HFF-Myc (cell line): ENCODE measurements at regions not wholly inside any gene's neighbourhood (a gene's known extent, or its start where the extent isn't known, plus 50 kb on each side); places are given as distances from the start of the nearest gene placed in this dataset.

Experiments used
- DNase-seq: peaks from one replicate; pipeline ENCODE4 v3.0.0-alpha.2; 2011; ENCODE audit warnings: low read depth; ENCODE audit errors: extremely low read depth
- H3K4me3 ChIP-seq: replicated peaks from 2 replicates; pipeline ENCODE4 v1.5.1; 2011; ENCODE audit warnings: low read depth, mild to moderate bottlenecking, control low read depth, low read length
- TF ChIP-seq, protein P1 (sequence below): IDR thresholded peaks from 2 replicates; pipeline ENCODE4 v1.5.1; 2012; ENCODE audit warnings: mild to moderate bottlenecking, low read depth, low read length, control low read depth; ENCODE audit errors: missing control alignments

DNA sequence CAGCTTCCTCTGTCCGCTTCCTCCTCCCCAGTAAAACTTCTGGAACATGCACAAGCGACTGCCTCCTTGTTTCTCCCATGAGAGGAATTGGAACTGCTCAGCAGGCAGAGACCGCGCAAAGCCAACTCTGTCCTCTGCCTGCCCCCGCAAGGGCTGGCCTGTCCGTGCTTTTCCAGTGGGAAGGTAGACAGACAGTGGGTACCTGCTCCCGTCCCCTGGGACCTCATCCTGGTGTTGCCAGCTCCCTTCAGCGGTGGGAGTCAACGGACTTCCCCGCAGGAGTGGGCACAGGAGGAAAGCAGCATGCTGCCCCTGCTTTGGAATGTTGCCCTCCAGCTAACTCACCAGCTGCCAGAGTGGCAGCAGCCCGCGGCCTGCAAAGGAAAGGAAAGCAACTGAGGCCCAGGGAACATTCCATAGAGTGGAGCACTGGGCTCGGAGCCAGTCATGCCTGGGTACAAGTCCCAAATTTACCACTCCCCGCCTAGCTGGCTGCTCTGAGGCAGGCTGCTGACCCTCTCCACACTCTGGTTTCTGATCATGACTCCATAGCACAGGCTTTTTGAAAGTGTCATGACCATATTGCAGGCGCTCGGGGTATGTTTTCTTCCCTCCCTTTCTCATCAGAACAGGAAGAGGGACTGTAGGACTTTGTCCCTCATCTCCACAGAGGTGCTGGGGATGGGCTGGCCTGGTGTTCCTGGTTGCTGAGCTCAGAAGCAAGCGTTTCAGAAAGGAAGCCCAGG, 89.2 kb upstream of the CLMN start:
- TF ChIP-seq, protein P1, sequence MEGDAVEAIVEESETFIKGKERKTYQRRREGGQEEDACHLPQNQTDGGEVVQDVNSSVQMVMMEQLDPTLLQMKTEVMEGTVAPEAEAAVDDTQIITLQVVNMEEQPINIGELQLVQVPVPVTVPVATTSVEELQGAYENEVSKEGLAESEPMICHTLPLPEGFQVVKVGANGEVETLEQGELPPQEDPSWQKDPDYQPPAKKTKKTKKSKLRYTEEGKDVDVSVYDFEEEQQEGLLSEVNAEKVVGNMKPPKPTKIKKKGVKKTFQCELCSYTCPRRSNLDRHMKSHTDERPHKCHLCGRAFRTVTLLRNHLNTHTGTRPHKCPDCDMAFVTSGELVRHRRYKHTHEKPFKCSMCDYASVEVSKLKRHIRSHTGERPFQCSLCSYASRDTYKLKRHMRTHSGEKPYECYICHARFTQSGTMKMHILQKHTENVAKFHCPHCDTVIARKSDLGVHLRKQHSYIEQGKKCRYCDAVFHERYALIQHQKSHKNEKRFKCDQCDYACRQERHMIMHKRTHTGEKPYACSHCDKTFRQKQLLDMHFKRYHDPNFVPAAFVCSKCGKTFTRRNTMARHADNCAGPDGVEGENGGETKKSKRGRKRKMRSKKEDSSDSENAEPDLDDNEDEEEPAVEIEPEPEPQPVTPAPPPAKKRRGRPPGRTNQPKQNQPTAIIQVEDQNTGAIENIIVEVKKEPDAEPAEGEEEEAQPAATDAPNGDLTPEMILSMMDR, result no peak
- no peak overlapping the region for H3K4me3 ChIP-seq
- no peak for DNase-seq

DNA sequence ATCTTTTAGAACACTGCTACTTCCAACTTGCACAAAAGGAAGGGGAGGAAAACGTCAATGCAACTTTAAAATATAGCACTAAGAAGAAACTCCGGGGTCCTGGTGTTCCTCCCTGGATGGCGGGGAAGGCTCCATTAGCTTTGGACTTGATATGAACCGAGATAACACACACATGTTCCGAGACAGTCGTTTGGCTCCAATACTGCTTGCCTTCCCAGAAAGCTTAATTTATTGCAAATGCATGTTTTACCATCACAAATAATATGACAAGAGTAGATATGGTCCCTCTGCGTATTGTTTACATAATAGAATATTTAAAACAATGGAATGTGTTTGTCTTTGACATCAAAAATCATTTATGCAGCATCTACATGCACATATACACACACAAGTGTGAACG, 87.6 kb upstream of the CLMN start:
- H3K4me3 ChIP-seq, result no peak overlapping the region
- TF ChIP-seq, protein P1, result no peak
- DNase-seq, result no peak

DNA sequence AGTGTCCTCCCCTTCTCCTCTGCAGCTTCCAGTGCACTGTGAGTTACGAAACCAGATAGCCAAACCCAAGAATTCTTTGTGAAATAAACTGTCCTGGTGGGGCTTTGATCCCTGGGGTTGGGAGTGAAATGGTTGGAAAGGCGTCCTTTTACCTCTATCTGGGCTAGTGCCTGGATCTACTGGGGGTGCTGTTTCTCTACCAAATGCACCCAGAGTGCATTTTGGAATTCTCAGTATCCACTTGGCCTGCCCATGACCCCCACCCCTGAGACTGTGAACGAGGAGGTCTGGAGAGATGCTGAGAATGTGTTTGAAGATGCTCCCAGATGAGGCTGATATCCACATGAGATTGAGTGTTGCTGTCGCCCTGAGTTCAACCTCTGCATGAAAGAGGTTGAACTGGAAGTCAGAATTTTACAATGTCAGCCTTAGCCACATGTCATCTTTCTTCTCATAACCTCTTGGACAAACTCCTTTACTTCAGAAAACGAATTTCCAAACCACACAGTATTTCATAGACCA, 87.1 kb upstream of the CLMN start:
- H3K4me3 ChIP-seq, result no peak overlapping the region
- TF ChIP-seq, protein P1, result no peak

DNA sequence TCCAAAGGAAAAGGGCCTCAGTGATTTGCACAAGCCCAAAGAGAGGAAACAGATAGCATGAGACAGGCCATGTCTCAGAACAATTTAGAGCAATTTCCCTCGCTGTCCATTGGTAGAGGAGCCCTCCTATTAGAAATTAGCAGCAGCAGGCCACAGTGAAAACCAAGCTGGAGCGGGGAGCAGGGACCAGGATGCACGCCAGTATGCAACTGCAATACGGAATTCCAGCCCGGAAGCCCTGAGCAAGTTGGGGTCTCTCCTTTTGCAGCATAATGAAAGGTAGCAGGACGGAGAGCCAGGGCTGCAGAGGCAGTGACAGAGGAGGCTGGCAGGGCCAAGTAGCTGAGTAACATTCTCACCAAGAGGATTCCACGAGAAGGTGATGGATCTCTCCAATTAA, 84.9 kb upstream of the CLMN start:
- no peak overlapping the region for H3K4me3 ChIP-seq
- no peak for DNase-seq
- TF ChIP-seq, protein P1, result no peak

More for the DNA sequence above, 87.1 kb upstream of the CLMN start:
- no peak for DNase-seq

DNA sequence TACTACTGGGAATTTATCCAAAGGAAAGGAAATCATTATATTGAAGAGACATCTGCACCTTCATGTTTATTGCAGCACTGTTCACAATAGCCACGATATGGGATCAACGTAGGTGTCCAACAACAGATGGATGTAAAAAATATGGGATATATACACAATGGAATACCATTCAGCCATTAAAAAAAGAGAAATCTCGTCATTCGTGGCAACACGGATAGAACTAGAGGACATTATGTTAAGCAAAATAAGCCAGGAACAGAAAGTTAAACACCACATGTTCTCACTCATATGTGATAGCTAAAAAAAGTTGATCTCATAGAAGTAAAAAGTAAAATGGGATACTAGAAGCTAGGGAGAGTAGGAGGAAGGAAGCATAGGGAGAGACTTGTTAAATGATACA, 82.9 kb upstream of the CLMN start:
- no peak overlapping the region for H3K4me3 ChIP-seq
- no peak for DNase-seq
- TF ChIP-seq, protein P1, result no peak

DNA sequence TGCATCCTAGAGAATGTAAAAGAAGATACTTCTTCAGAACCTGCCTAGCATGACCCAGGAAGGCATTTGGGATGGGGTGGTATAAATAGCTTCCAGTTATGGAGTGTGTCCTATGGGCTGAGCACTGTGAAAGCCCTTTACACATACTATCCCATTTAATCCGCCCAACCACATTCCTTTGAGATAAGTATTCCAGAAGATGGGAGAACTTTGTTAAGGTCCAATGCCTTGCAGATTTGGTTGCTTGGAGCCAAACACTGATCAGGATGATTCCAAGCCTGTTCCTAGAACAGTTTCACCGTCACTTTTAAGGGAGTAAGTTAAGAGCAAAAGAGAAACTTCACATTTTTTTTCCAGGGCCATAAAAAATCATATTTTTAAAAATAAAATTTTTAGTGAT, 82.5 kb upstream of the CLMN start:
- TF ChIP-seq, protein P1, result no peak
- no peak for DNase-seq
- no peak overlapping the region for H3K4me3 ChIP-seq
